K562 (cell line): ENCODE measurements at regions not wholly inside any gene's neighbourhood (a gene's known extent, or its start where the extent isn't known, plus 50 kb on each side); places are given as distances from the start of the nearest gene placed in this dataset.

ENCODE experiments used
- ATAC-seq: fragments of 200-7000 bp; cut with Tn5 transposase; 3 replicates; pipeline ENCODE4 v1.9.1; 2020; ENCODE audit warnings: moderate library complexity
- BruUV-seq: library from RNA; stranded (reverse); fragments of 400-500 nt; replicated peaks from 2 replicates; lab custom pipeline; 2021; lab: Mats Ljungman, UMichigan
- CTCF ChIA-PET: fragments of 300-600 bp; formaldehyde crosslinking; extraction: SDS; loops from one replicate; lab custom pipeline; 2021; ENCODE audit warnings: low intra/inter-chr PET ratio; lab: Yijun Ruan, JAX
- POLR2A ChIA-PET: fragments of 300-600, 350-650 bp; sonication (Branson Sonifier 250); formaldehyde crosslinking; extraction: SDS; loops from one replicate; lab custom pipeline; 2021; ENCODE audit warnings: antibody characterized with exemption, inconsistent platforms; lab: Yijun Ruan, JAX
- DNase-seq, 4 experiments: peaks; one replicate each; pipeline versions ENCODE4 v3.0.0 to v3.0.0-alpha.2; 2011 to 2018; ENCODE audit warnings: low spot score in 3 of 4, mixed read lengths in 3 of 4; ENCODE audit errors: extremely low read depth in 1 of 4
- FAIRE-seq: peaks from 2 replicates; lab custom pipeline; 2011; peaks lifted over from hg19 to GRCh38; lab: Jason Lieb, UNC
- H2AFZ ChIP-seq: 2 replicates; pipeline ENCODE4 v1.6.0; 2011; ENCODE audit warnings: low read depth, low read length, control low read depth, inconsistent platforms
- H3K27ac ChIP-seq: fragments of 200-600 bp; 3 replicates; pipeline ENCODE4 v1.8.0; 2011; ENCODE audit warnings: low read depth, mild to moderate bottlenecking, control low read depth, inconsistent platforms, low read length, moderate library complexity, mixed read lengths; ENCODE audit errors: extremely low read depth
- H3K27me3 ChIP-seq, 2 experiments: fragments of 300-600 bp in 1 of 2; 2 replicates in 1 of 2; 3 replicates in 1 of 2; pipeline versions ENCODE4 v1.6.0 to v1.8.0; 2011; ENCODE audit warnings: inconsistent platforms in 2 of 2, low read length in 2 of 2, mild to moderate bottlenecking in 1 of 2, mixed read lengths in 1 of 2, moderate library complexity in 1 of 2; ENCODE audit not compliant: control insufficient read depth in 2 of 2, insufficient read depth in 2 of 2
- H3K36me3 ChIP-seq: fragments of 300-600 bp; 3 replicates; pipeline ENCODE4 v1.8.0; 2011; ENCODE audit warnings: mild to moderate bottlenecking, low read length, inconsistent platforms; ENCODE audit not compliant: control insufficient read depth, insufficient read depth
- H3K4me1 ChIP-seq, 2 experiments: fragments of 200-600 bp in 1 of 2; replicated peaks in 1 of 2; 2 replicates in 1 of 2; 3 replicates in 1 of 2; pipeline versions ENCODE4 v1.5.1 to v1.8.0; 2011; ENCODE audit warnings: inconsistent platforms in 2 of 2, low read length in 2 of 2, mild to moderate bottlenecking in 1 of 2, mixed read lengths in 1 of 2, moderate library complexity in 1 of 2; ENCODE audit not compliant: control insufficient read depth in 2 of 2, insufficient read depth in 2 of 2
- H3K4me2 ChIP-seq: 2 replicates; pipeline ENCODE4 v1.6.1; 2011; ENCODE audit warnings: low read length, control low read depth, inconsistent platforms, mixed read lengths; ENCODE audit not compliant: insufficient read depth
- H3K4me3 ChIP-seq: fragments of 200-600 bp; sonication (generic), shearing (Covaris generic); 2 replicates; pipeline ENCODE4 v1.5.1; 2016; ENCODE audit warnings: control low read depth, inconsistent platforms
- H3K79me2 ChIP-seq: fragments of 200-600 bp; 3 replicates; pipeline ENCODE4 v1.8.0; 2011; ENCODE audit warnings: low read length, inconsistent platforms; ENCODE audit not compliant: control insufficient read depth, insufficient read depth
- H3K9ac ChIP-seq, 2 experiments: 2 replicates each; pipeline versions ENCODE4 v1.6.0 to v1.6.1; 2011; ENCODE audit warnings: low read depth in 2 of 2, low read length in 2 of 2, control low read depth in 1 of 2, inconsistent platforms in 1 of 2, mild to moderate bottlenecking in 1 of 2, mixed read lengths in 1 of 2; ENCODE audit not compliant: insufficient read depth in 1 of 2
- H3K9me1 ChIP-seq: one replicate; pipeline ENCODE4 v1.6.0; 2011; ENCODE audit warnings: inconsistent platforms, mild to moderate bottlenecking, low read length, moderate library complexity; ENCODE audit not compliant: control insufficient read depth, insufficient read depth
- H3K9me3 ChIP-seq: replicated peaks from 2 replicates; pipeline ENCODE4 v1.5.1; 2011; ENCODE audit warnings: low read depth, low read length, inconsistent platforms; ENCODE audit not compliant: control insufficient read depth, insufficient read depth
- H4K20me1 ChIP-seq: replicated peaks from 2 replicates; pipeline ENCODE4 v1.6.1; 2011; ENCODE audit warnings: low read length, inconsistent platforms, mixed read lengths; ENCODE audit not compliant: control insufficient read depth, insufficient read depth
- CHCHD3 ChIP-seq: fragments of 250-450 bp; sonication (Bioruptor Pico); IDR thresholded peaks from 2 replicates; pipeline ENCODE4 v2.1.2; 2022; ENCODE audit warnings: mild to moderate bottlenecking
- DPF2 ChIP-seq: fragments of 450-650 bp; IDR thresholded peaks from 2 replicates; pipeline ENCODE4 v1.6.1; 2016
- RNF2 ChIP-seq: sonication (generic); IDR thresholded peaks from 2 replicates; pipeline ENCODE4 v1.6.1; 2016
- SOX6 ChIP-seq: fragments of 450-650 bp; IDR thresholded peaks from 2 replicates; pipeline ENCODE4 v1.6.1; 2014; ENCODE audit warnings: mild to moderate bottlenecking
- SREBF2 ChIP-seq: sonication (generic); formaldehyde crosslinking; IDR thresholded peaks from 2 replicates; pipeline ENCODE4 v1.4.0; 2020; ENCODE audit warnings: mild to moderate bottlenecking, missing genetic modification reagents
- SRSF7 ChIP-seq: fragments of 200-400 bp; formaldehyde crosslinking; optimal IDR thresholded peaks from 2 replicates; pipeline ENCODE3; 2017; ENCODE audit warnings: mild to moderate bottlenecking, low read depth, low read length
- TAF7 ChIP-seq: fragments of 450-650 bp; IDR thresholded peaks from 2 replicates; pipeline ENCODE4 v1.6.1; 2016; ENCODE audit warnings: missing genetic modification characterization, missing compliant biosample characterization
- XRCC5 ChIP-seq: fragments of 200-400 bp; formaldehyde crosslinking; IDR thresholded peaks from 2 replicates; pipeline ENCODE4 v1.6.1; 2017; ENCODE audit warnings: low read depth, mild to moderate bottlenecking, low read length
- ZBTB8A ChIP-seq: fragments of 450-650 bp; IDR thresholded peaks from 2 replicates; pipeline ENCODE4 v1.6.1; 2018; ENCODE audit warnings: mild to moderate bottlenecking, moderate library complexity; ENCODE audit not compliant: partially characterized antibody
- ZKSCAN3 ChIP-seq: fragments of 250-450 bp; sonication (Bioruptor Pico); IDR thresholded peaks from 2 replicates; pipeline ENCODE4 v1.4.0; 2020
- ZNF140 ChIP-seq: fragments of 250-450 bp; sonication (Bioruptor Pico); IDR thresholded peaks from 2 replicates; pipeline ENCODE4 v1.8.0; 2021; ENCODE audit warnings: moderate library complexity, mild to moderate bottlenecking, inconsistent platforms
- ZNF431 ChIP-seq: sonication (generic); formaldehyde crosslinking; IDR thresholded peaks from 2 replicates; pipeline ENCODE4 v1.8.0; 2022; ENCODE audit warnings: mild to moderate bottlenecking, missing genetic modification reagents
- WGBS: fragments of 100-300 bp; shearing (Covaris generic); methylation state at CpG from one replicate; pipeline ENCODE4 v1.1.6; 2016; ENCODE audit warnings: low coverage, mixed read lengths; ENCODE audit not compliant: insufficient coverage; ENCODE audit errors: missing lambda C conversion rate; 5-methylcytosine and 5-hydroxymethylcytosine counted together
- in situ Hi-C: fragments of 300-500 bp; cut with MboI; formaldehyde crosslinking; loops from 4 replicates; pipeline ENCODE4 v1.15.0; 2018; ENCODE audit warnings: inconsistent platforms, mixed read lengths
- intact Hi-C: fragments of 100-400 bp; cut with micrococcal nuclease; formaldehyde crosslinking; loops from 2 replicates; pipeline ENCODE4 v1.14.2; 2022
- TF ChIP-seq, protein P1 (sequence below), 2 experiments: IDR thresholded peaks; 2 replicates each; pipeline ENCODE4 v1.6.1; 2011; ENCODE audit warnings: borderline replicate concordance in 1 of 2, control low read depth in 1 of 2, low read depth in 1 of 2, low read length in 1 of 2, mild to moderate bottlenecking in 1 of 2, mixed read lengths in 1 of 2, moderate library complexity in 1 of 2; ENCODE audit not compliant: insufficient read depth in 1 of 2, insufficient read length in 1 of 2, poor library complexity in 1 of 2, severe bottlenecking in 1 of 2; ENCODE audit errors: extremely low read depth in 1 of 2

DNA sequence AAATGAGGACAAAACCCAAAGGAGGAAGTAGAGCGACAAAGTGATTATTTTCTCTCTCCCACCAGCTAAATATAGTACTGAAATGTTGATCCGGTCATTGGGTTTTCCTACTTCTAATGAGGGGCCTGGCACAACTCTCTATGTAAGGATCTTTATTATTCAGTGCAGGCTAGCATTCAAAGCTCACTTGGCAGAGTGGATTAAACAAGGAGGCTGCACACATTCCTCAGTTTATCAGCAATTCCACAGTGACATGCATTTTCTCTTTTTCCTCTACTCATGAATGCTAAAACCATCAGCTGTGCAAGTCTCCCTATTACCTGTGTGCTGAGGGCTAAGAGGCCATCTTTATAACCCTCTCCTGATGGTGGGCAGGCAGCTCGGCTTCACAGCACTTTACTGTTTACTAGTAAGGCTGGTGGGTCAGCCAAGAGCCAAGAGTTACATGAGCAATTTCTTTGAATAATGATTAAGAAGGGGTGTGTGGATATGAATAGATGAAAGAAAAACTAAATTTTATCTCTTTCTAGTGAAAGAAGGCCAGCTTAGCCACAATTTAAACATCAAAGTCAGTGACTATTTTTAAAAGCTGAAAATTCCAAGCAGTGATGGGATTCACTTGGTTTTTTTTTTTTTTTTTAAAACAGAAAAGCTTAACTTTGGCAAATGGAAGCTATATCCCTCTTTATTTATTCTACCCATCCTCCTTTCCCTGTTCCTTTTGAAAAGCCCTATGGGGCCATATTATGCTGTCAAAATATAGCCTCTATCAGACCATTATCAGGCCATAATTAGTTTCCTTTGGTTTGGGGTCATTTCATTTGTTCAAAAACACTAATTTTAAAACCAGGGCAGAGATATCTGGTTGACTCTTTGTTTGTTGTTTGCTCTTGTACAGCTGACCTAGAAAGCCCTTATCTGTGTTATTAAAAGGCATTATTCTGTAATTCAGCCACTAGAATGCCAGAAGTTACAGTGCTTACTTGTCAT, 111.0 kb downstream of the RBM43 start:
- TF ChIP-seq DPF2: no peak

DNA sequence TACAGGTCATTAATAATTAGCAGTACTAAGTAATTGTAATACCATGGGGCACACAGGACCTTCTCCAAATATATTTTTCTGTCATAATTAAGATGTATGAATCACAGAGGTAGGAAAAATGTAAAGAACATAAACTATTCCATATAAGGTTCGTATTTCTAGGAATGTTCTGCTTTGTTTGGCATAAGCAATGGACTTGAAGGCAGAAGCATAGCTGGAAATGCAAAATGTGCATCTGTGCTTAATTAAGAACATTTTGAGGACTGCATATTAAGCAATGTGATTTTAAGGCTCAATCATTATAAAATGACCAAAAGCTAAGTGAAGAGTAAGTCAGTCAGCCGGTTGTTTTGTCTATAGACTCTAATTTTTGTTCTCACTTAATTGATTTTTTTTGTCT, 123.2 kb downstream of the RBM43 start:
- Histone ChIP-seq H3K9me1 (no peaks in the 10 kb centered on the region), H3K9ac (no peak overlapping the region), H3K4me1 (no peaks in the 10 kb centered on the region), H3K27ac (no peak overlapping the region), H3K79me2 (no peaks in the 10 kb centered on the region), H3K4me3 (no peak overlapping the region), H3K9me3 (no peaks in the 10 kb centered on the region), H2AFZ (no peak overlapping the region), H3K27me3 (no peaks in the 10 kb centered on the region), H3K36me3 (no peaks in the 10 kb centered on the region), H3K4me2 (no peak overlapping the region), H4K20me1 (no peaks in the 10 kb centered on the region)
- in situ Hi-C loops: no loop called here
- ChIA-PET POLR2A (interaction anchor here (0.8 kb wide), 1 partner anchor 72 kb away, joined by 4 read pairs; no protein-coding TSS in a partner anchor), CTCF (no interaction called here)
- no TSS peak for BruUV-seq
- no peak for FAIRE-seq
- no peak for ATAC-seq
- intact Hi-C loops: no loop called here
- WGBS: 0% methylated on average over 2 of the region's 2 CpGs
- no peak for DNase-seq
- TF ChIP-seq RNF2: no peak
- no peak for TF ChIP-seq ZNF431
- TF ChIP-seq, protein P1, sequence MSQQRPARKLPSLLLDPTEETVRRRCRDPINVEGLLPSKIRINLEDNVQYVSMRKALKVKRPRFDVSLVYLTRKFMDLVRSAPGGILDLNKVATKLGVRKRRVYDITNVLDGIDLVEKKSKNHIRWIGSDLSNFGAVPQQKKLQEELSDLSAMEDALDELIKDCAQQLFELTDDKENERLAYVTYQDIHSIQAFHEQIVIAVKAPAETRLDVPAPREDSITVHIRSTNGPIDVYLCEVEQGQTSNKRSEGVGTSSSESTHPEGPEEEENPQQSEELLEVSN (IDR thresholded peaks at IDR 0.05; ENCODE audit: borderline replicate concordance in 1 of 2, extremely low read depth in 1 of 2, insufficient read depth in 1 of 2, insufficient read length in 1 of 2, low read depth in 1 of 2, low read length in 1 of 2, poor library complexity in 1 of 2, severe bottlenecking in 1 of 2): no peak
- TF ChIP-seq ZKSCAN3: no peak
- no peak for TF ChIP-seq TAF7 (tag)
- no peak for TF ChIP-seq SRSF7
- TF ChIP-seq ZBTB8A: no peak
- TF ChIP-seq XRCC5: no peak
- no peak for TF ChIP-seq CHCHD3 (CRISPR knock-in tag)
- no peak for TF ChIP-seq SOX6
- no peak for TF ChIP-seq SREBF2
- TF ChIP-seq ZNF140 (CRISPR knock-in tag): no peak

More for the DNA sequence above, 111.0 kb downstream of the RBM43 start:
- no TSS peak for BruUV-seq
- ATAC-seq: no peak
- no peak for FAIRE-seq
- CTCF ChIA-PET: no interaction called here
- no peak for DNase-seq
- H3K9me3 ChIP-seq: no peaks in the 10 kb centered on the region
- no peak overlapping the region for H3K4me2 ChIP-seq
- H3K9ac ChIP-seq: no peak overlapping the region
- in situ Hi-C loops: no loop called here
- POLR2A ChIA-PET: interaction anchor here (0.6 to 1.1 kb wide), 2 partner anchors 8 to 11 kb away, joined by 3 read pairs; no protein-coding TSS in a partner anchor
- H4K20me1 ChIP-seq: no peaks in the 10 kb centered on the region
- H2AFZ ChIP-seq: no peak overlapping the region
- H3K4me1 ChIP-seq: no peaks in the 10 kb centered on the region
- intact Hi-C loops: no loop called here
- no peaks in the 10 kb centered on the region for H3K36me3 ChIP-seq
- 2% methylated on average over 3 of the region's 3 CpGs for WGBS
- H3K27ac ChIP-seq: no peak overlapping the region
- H3K4me3 ChIP-seq: no peak overlapping the region
- H3K27me3 ChIP-seq: no peaks in the 10 kb centered on the region
- H3K79me2 ChIP-seq: no peaks in the 10 kb centered on the region
- H3K9me1 ChIP-seq: no peaks in the 10 kb centered on the region
